Activated gamma-delta T cell treated with Interleukin-2 at 50 U/mL for 16 hours (primary cell): ENCODE measurements at regions not wholly inside any gene's neighbourhood (a gene's known extent, or its start where the extent isn't known, plus 50 kb on each side); places are given as distances from the start of the nearest gene placed in this dataset.

Source experiments
- DNase-seq: peaks from one replicate; pipeline ENCODE4 v3.0.0-alpha.2; 2020

DNA sequence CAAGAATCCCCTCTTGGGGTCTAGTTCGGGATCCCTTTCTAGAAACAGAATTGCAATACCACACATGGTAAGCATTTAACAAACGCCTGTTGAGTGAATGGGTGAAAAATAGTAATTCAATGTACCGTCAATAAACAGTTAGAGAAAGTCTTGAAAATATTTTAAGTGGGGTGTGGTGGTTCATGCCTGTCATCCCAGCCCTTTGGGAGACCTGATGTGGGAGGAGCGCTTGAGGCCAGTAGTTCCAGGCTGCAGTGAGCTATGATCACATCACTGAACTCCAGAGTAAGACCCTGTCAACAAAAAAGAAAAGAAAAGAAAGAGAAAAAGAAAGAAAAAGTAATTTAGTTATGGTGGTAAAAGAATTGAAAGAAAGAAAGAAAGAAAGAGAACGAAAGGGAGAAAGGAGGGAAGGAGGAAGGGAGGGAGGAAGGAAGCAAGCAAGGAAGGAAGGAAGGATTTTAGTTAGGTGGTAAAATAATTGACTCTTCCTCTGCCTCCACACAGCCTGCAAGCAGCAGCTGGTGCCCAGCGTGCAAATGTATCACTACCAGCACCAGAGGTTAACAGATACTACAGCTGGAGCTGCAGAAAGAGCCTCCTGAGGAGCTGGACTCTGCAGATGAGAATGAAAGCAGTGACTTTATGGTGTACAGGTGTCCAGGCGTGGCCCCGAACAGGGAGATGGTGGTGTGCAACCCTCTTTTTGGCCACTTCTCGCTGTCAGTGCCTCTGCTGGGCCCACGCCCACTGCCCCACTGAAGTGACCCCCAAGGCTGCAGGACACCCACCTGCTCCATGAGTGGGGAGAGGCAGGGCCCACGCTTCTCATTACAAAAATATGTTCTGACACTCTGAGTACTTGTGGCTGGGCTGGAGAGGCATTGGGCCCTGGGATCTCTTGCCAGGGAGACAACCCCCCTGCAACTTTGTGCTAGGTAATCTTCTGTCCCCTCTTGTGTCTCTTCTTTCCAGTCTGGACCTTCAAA lies 135.4 kb downstream of the BAMBI start:
- no peak for DNase-seq

DNA sequence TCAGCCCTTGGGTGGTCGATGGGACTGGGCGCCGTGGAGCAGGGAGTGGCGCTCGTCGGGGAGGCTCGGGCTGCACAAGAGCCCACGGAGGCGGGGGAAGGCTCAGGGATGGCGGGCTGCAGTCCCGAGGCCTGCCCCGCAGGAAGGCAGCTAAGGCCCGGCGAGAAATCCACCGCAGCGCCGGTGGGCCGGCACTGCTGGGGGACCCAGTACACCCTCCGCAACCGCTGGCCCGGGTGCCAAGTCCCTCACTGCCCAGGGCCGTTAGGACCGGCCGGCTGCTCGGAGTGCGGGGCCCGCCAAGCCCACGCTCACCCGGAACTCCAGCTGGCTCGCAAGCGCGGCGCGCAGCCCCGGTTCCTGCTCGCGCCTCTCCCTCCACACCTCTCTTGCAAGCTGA lies 138.4 kb downstream of the BAMBI start:
- no peak for DNase-seq

DNA sequence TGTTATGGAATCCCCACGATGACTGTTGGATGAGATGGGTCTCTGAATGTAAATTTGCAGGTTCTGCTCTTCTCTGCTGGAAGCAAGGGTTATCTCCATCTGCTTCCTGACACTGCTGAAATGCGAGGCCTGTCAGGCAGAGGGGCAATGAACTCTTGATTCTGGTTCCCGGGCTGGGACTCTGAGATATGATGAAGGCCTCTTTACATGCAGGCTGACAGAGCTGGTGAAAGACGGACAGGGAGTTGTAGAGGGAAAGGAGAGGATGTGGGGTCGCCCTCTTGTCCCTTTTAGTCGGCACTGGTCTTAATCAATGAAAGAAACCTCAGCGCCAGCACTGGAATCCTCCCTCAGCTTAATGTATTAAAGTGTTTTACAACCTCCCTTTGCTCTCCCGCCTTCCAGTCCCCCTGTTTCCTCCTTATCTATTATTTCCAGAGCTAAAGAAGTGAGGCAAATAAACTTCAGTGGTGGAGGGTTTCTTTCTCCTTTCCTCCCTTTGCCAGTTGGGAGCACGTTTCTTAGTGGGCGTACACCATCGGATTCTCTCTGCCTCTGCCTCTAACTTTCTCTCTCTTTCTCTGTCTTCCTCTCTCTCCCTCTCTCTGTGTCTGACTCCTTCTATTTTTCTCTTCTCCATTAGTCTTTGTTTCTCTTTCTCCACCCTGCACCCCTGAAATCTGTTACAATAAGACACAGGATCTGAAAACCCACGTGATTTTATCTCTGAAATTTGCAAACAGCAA lies 145.6 kb downstream of the BAMBI start:
- DNase-seq = no peak

DNA sequence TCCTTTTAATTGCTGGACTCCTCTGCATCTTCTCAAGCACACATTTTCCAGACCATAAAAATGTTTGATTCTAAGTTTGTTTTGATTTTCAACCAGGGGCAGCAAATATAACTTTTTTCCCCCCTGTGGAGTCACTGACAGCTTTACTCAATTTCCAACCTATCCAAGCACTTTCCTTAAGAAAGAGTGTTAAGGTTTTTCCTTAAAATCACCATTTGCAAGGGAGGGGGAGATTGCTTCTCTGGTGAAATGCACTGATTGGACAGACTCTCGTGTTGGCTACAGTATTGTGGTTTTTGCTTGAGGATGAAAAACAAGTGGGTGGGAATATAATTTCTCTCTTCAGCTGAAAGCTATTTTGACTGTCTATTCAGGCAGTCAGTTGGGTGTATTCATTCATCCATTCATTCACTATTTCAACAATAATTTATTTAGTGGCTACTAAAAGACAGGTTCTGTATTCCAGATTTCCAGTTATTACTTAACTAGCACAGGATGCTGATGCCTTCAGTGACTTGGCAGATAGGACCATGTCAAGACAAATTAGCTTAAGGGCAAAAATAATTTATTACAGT lies 146.3 kb downstream of the BAMBI start:
- no peak for DNase-seq

DNA sequence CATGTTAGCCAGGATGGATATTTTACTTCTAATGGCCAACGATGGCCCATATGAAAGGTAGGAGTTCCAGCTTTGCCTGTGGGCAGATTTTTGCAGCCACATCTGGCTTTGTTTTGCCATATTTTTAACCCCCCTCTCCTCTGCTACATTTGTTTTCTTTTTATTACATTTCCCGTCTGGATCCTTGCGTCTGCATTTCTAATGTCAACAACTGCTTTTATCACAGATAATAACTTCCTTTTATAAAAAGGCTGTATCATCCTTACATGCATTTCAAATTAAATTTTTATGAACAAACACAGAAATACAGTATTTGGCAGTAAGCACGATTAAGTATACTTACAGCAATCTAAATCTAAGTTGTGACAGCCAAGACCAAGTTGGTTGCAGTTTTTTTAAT lies 156.0 kb downstream of the BAMBI start:
- DNase-seq = no peak

DNA sequence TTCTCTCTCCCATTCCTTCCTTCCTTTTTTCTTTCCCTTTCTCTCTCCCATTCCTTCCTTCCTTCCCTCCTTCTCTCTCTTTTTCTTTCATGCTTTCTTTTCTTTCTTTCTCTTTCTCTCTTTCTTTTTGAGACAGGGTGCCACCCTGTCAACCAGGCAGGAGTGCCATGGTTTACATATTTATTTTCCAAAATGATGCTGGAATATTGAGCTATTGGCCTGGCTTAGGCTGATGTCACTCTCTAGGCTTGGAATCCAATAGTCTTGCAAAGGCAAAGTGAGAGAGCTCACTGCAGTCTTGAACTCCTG lies 159.1 kb downstream of the BAMBI start:
- DNase-seq = no peak

DNA sequence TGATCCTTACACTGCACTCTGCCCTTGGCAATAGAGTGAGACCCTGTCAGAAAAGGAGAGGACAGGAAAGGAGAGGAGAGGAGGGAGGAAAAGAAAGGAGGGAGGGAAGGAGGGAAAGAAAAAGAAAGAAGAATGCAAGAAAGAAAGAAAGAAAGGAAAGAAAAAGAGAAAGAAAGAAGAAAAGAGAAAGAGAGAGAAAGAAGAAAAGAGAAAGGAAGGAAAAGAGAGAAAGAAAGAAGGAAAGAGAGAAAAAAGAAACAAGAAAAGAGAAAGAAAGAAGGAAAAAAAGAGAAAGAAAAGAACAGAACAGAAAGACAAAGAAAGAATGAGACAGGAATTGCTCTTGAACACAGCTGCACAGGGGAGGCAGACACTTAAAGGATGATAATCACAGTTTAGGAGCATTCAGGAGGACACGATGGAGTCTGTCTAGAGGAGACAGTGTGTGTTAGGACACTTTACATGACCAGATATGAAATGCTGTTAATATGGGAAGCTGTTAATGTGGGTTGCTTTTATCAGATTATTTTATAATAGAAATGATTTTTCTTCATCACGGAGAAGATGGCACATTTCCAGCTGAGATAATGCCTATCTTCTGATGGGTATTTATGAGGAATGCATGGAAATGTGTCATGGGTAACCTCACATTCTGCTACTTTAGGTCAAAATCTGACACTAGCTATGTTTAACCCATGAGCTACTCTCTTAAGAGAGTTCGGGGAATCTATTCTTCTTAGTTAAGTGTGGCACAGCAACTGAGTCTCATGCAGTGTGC lies 160.5 kb downstream of the BAMBI start:
- no peak for DNase-seq

DNA sequence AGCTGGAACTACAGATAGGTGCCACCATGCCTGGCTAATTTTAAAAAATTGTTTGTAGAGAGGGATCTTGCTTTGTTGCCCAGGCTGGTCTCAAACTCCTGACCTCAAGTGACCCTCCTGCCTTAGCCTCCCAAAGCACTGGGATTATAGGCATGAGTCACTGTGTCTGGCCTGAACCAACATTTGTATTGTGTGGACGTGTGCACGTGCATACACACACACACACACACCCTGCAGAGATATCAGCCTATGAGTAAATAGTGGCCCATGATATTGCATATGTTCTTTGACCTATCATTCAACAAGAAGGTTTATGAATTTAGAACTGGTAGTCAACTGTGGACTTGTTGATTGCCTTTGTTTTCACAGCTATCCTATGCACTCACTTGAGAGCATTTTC lies 161.6 kb downstream of the BAMBI start:
- no peak for DNase-seq

DNA sequence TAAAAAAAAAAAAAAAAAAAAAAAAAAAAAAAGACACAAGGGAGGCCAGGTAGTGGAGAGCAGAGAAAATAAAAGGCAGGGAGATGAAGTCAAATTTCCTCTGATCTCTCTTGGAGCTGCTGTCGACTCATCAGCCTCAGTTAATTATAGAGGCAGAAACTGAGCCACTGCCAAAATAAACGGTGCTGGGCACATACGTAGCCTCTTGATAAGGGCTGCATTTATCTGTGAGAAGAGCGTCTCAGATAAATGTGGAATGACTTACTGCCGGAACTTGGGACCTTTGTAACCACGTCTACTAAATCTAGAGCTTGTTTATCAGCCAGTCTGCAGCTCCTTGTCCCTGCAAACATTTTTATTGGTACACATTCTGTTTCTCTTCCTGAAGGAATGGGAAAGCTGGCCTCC lies 162.3 kb downstream of the BAMBI start:
- no peak for DNase-seq

DNA sequence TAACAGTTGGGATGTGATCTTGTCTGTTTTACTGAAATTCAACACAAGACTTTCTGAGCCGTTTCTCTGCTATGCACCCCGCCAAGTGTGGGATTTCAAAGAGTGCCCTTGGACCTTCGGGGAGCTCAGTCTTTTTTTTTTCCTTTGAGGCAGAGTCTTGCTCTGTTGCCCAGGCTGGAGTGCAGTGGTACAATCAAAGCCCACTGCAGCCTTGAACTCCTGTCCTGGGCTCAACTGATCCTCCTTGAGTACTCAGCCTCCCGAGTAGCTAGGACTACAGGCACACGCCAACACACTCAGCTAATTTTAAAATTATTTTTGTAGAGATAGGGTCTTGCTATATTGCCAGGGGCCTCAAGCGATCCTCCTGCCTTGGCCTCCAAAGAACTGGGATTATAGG lies 162.9 kb downstream of the BAMBI start:
- DNase-seq = no peak

DNA sequence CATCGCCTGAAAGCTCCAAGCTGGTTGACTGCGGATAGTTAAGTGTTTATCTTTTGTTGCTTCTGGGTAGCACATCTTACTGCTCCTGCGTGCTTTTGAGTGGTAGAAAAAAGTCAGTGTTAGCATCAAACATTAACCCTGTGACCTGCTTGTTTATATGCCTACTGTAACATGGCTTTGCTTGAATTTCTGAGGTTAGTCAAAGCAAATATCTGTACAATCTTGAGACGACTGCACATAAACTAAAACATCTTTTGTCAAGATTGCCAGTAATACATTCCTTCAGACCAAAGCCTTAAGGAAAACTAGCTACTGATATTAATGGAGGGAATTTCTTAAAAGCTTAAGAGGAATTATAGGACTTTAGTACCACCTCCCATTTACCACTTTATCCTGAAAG lies 163.7 kb downstream of the BAMBI start:
- no peak for DNase-seq

DNA sequence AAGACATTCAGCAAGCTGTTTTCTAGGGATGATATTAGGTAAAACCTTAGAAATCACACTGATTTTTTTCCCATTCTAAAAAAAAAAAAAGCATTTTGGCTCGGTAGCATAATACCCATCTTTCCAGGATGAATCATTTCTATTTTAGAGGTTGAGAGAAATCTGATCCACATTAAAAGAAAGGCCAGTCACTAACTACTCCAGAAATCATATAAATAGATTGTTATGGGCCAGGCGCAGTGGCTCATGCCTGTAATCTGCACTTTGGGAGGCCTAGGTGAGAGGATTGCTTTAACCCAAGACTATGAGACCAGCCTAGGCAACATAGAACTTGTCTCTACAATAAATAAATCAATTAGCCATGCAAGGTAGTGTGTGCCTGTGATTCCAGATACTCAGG lies 164.3 kb downstream of the BAMBI start:
- DNase-seq = no peak

DNA sequence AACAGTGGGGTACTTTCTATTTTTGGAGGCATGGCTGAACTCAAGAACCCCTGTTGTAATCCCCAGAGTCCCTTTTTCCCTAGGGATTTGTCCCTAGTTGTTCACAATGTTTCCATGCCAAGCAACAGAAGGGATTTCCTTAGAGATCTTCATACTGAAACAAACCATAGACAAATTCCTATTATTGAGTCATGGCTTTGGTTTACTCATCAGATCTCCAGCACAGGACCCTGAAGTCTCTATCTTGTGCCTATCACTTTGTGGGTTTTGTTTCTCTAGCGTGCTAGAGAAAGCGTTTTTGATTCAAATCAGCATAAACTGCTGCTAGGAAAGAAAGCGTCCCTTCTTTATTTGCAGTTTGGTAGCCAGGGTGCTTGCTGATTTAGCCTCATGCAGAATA lies 165.0 kb downstream of the BAMBI start:
- no peak for DNase-seq

DNA sequence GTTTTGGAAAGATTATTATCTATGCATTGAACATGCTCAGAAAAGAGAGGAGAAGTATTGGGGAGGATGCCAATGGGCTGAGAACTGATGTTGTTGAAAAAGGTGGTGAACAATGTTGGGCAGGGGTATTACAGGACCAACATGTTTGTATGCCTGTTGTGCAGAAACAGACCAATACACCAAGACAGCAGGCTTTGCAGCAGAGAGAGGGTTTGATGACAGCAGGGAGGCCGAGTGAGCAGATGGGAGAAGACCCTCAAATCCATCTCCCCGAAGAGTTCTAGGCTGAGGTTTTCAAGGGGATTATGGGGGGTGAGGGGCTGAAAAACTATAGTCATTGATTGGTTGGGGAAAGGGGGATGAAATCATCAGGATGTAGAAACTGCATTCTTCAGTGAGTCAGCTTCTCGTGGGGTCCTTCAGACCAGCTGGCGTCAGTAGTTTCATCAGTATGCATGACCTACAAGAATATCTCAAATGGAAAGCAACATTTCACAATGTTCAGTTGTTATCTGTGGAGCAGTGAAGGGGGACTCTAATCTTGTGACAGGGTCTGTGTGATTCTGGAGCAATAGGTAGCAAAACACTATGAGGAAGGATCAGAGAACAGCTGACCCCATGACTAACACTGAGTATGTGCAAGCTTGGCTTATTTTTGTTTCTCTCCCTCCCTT lies 167.8 kb downstream of the BAMBI start:
- no peak for DNase-seq

DNA sequence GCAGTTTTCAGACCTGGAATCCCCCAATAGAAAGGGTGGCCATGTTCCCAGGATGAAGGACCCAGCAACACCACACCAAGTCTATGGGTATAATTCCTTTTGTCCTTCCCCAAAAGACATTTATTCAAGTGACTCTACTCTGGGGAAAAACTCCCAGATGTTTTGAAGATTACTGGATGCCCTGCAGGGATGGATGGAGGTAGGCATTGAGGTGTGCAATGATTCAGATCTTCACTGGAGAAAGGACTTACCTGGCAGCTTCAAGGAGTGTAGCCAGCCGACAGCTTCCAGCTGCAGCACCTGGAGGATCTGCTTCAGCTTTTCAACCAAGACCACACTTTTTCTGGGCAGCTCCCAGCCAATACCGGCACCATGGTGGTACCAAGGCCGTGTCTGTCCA lies 172.0 kb downstream of the BAMBI start:
- no peak for DNase-seq

DNA sequence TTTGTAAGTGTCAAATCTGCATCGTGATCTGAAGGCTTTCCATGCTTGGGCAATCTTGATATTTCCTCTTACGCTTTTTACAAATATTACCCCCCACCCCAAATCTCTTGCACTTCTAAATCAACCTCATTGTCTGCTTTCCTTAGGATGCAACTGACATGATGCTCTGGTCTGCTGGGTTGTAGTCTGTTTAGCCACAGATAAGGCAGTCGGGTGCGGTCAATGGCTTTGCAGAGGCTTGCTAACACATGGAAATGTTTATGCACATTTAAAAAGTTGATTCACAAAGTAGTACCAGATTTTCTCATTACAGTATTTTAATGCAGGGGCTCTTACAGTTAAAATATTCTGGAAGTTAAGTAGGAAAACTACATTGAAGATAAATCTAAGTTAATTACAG lies 172.5 kb downstream of the BAMBI start:
- DNase-seq = no peak

DNA sequence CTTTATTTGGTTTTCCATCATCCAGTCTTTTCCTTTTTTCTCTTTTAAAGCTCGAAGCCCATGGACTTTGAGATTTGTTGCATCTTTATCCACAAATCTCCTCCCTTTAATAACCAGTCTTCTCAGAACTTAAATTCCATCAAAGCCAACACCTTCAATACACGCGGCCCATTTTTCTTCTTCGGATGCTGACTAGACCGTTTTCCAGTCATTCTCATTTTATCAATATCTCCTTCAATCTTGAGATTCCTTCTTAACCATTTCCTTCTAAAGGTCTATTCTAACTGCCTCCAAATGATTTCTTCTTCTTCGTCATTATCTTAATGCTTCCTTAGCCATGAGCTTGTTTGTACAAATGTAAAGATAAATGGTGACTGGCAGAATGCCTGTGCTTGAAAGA lies 173.5 kb downstream of the BAMBI start:
- DNase-seq = no peak

DNA sequence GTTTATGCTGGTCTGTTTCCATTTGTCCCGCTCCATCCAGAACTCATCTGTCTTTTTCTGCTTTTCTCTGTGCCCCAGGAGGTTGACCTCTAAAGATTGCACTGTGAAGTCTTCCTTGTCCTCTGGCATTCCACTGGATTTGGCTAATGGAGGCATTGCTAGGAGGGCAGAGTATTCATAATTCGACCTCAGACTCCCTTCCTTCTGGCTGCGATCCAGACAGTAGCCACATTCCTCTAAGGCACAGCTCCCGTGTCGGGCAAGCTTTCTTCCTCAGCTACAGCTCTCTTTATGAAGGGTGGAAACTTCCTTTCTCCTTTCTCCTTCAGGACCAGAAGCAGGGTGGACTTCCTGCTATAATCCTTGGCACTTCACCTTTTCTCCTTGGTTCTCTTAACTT lies 175.9 kb downstream of the BAMBI start:
- DNase-seq = no peak

DNA sequence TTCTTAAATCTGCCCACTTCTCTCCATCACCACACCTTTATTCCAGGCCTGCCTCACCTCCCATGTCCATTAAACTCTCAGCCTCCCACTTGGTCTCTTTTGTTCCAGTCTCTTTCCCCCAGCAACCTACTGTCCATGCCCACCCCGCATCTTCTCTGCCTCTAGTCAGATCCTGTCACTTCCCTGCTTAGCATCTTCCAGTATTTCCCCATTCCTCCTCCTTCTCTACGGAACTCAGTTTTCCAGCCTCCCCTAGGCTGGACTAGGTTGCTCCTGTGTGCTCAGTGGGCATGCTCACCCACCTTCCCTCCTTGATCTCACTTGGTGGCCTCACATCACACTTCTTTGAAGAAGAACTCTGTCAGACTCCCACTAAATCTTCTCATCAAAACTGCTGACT lies 179.8 kb downstream of the BAMBI start:
- DNase-seq = no peak

DNA sequence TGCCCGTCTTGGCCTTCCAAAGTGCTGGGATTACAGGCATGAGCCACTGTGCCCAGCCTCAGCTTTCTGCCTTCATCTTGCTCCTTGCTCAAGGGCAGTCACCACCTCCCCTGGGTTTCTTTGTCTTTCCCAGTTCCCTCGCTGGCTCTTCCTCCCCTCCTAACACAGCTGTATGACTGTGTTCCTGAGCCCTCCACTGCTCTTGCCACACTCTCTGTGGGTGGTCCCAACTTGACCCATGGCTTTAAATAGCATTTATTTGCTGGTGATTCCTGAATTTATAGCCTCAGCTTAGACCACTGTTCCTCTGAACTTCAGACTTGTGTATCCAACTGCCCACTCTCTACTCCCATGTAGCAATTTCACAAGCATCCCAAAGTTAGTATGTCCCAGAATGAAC lies 181.3 kb downstream of the BAMBI start:
- no peak for DNase-seq

DNA sequence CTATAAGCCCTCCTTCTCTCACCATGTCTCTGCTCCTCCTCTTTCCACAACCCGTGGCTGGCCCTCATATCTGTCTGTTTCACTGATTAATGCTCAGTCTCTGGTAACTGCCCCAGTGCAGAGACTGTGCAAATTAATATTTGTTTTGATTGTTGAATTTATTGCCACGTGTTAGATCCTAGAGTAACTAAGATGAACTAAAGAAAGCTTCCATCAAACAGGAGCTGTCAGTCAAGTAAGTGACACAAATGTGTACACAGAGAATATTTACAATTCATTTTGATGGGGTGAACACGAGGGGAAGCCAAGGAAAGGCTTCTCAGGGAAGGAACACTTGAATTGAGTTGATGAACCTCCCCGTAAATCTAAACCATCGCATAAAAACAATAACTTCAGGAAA lies 182.5 kb downstream of the BAMBI start:
- no peak for DNase-seq

DNA sequence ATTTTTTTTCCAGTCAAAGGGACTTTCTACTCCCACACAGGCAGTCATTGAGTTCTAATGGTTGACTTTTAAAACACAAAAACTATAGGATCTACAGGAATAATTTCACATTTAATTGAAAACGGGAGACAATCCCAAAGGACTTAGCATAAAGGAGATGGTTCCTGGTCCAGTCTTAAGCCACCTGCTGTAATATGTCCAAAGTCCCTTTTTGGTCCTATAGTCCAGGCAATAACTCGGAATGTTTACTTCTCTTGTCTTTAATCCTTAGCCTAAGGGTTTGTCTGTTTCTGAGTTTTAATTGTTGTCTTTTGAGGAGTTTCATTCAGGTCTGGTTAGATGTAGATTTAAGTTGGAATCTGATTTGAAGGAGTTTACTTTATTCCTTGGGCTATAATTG lies 184.9 kb downstream of the BAMBI start:
- DNase-seq = no peak
